OCI-LY1 (cell line): ENCODE measurements at regions not wholly inside any gene's neighbourhood (a gene's known extent, or its start where the extent isn't known, plus 50 kb on each side); places are given as distances from the start of the nearest gene placed in this dataset.

Experiments
- EZH2 ChIP-seq: fragments of 200-600 bp; sonication (generic), shearing (Covaris generic); IDR thresholded peaks from 2 replicates; pipeline ENCODE4 v1.8.0; 2017; ENCODE audit warnings: borderline replicate concordance, mixed run types, mild to moderate bottlenecking, antibody characterized with exemption, low read length, moderate library complexity, mixed read lengths
- TF ChIP-seq, protein P1 (sequence below): fragments of 200-600 bp; sonication (generic), shearing (Covaris generic); IDR thresholded peaks from 2 replicates; pipeline ENCODE4 v1.5.1; 2017; ENCODE audit warnings: mild to moderate bottlenecking, antibody characterized with exemption, low read length, moderate library complexity, mixed read lengths

DNA sequence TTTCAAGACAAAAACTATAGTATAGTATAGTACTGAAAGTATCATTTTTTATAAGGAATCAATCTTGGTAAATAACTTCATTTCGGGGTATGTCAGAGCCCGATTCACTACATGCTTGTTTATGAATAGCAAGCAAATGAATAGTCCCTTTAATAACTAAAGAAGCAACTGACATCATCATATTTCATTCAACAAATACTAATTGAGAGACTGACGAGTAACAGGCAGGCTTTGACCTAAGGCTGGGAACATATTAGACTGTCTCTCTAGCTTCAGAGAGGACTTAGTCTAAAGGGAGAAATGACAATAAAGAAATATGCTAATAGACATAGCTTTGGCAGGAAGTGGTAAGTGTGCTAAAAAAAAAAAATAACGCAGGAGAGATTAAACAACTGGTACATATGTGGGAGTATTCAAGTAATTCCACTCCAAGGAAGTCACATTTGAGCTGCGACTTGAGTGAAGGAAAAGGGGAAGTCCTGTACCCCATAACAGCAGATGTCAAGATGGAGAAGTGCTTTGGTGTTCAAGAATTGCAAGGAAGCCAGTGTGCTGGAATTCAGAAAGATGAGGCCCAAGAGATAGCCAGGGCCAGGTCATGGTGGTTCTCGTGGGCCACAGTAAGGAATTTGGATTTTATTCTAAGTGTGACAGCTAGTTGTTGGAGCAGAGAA is 284.9 kb downstream of the FBXO8 start:
- TF ChIP-seq, protein P1, sequence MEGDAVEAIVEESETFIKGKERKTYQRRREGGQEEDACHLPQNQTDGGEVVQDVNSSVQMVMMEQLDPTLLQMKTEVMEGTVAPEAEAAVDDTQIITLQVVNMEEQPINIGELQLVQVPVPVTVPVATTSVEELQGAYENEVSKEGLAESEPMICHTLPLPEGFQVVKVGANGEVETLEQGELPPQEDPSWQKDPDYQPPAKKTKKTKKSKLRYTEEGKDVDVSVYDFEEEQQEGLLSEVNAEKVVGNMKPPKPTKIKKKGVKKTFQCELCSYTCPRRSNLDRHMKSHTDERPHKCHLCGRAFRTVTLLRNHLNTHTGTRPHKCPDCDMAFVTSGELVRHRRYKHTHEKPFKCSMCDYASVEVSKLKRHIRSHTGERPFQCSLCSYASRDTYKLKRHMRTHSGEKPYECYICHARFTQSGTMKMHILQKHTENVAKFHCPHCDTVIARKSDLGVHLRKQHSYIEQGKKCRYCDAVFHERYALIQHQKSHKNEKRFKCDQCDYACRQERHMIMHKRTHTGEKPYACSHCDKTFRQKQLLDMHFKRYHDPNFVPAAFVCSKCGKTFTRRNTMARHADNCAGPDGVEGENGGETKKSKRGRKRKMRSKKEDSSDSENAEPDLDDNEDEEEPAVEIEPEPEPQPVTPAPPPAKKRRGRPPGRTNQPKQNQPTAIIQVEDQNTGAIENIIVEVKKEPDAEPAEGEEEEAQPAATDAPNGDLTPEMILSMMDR, result no peak
- no peak for TF ChIP-seq EZH2
